ENCODE measurements at regions not wholly inside any gene's neighbourhood (a gene's known extent, or its start where the extent isn't known, plus 50 kb on each side); places are given as distances from the start of the nearest gene placed in this dataset.
"Not testable (repeated sequence)": the region's sequence is repeated elsewhere in the genome, so short reads cannot be mapped to it uniquely, and the experiment has no call there.

GRCh38 chr20:29447517-29448484 lies 1809.7 kb upstream of the DEFB115 start:
- H3K4me3 ChIP-seq (replicated peaks in 1 of 3; ENCODE audit: low read depth in 2 of 3, low read length in 3 of 3); H4K20me1 ChIP-seq (ENCODE audit: insufficient read depth, low read length); H3K4me3 Mint-ChIP-seq; H3K9ac ChIP-seq (ENCODE audit: insufficient read depth, low read length, poor library complexity, severe bottlenecking); intact Hi-C loops (cut with micrococcal nuclease); H2AFZ ChIP-seq (ENCODE audit: insufficient read depth, low read depth, low read length, poor library complexity, severe bottlenecking); H3K4me1 ChIP-seq (ENCODE audit: control insufficient read depth in 1 of 2, insufficient read depth in 2 of 2, low read length in 2 of 2); H3K4me2 ChIP-seq (replicated peaks; ENCODE audit: extremely low read depth, low read length, poor library complexity, severe bottlenecking); H3K79me2 ChIP-seq (ENCODE audit: insufficient read depth, low read length); H3K36me3 ChIP-seq (replicated peaks in 1 of 2; ENCODE audit: control insufficient read depth in 1 of 2, insufficient read depth in 2 of 2, low read length in 2 of 2); H3K4me1 Mint-ChIP-seq; H3K36me3 Mint-ChIP-seq; H3K27ac Mint-ChIP-seq; DNase-seq; H3K27me3 ChIP-seq (ENCODE audit: control insufficient read depth in 2 of 2, insufficient read depth in 2 of 2, low read length in 2 of 2); H3K27ac ChIP-seq (ENCODE audit: low read depth in 1 of 2, low read length in 2 of 2): not testable (repeated sequence)
- Mint-ChIP-seq H3K9me3 (peaks cover 0 to 26% (median 18%) of the 10 kb centered on the region in 7 donors), H3K27me3 (ENCODE audit: low read depth in 3 of 3) (peaks cover 6 to 17% (median 7%) of the 10 kb centered on the region in 3 donors)
- WGBS (ENCODE audit: insufficient coverage) = 50% methylated on average over 36 of the region's 52 CpGs
- peaks cover 10 to 18% of the 10 kb centered on the region in 2 donors for H3K9me3 ChIP-seq (replicated peaks in 1 of 2; ENCODE audit: control insufficient read depth in 1 of 2, insufficient read depth in 1 of 2, low read length in 2 of 2)

- Histone ChIP-seq H3K79me2 (ENCODE audit: insufficient read depth, low read length) (no peaks in the 10 kb centered on the region), H2AFZ (ENCODE audit: insufficient read depth, low read depth, low read length, poor library complexity, severe bottlenecking) (no peak overlapping the region), H3K27ac (ENCODE audit: low read depth in 1 of 2, low read length in 2 of 2) (no peak overlapping the region), H3K9me3 (replicated peaks in 1 of 2; ENCODE audit: control insufficient read depth in 1 of 2, insufficient read depth in 1 of 2, low read length in 2 of 2) (peaks cover 10 to 18% of the 10 kb centered on the region in 2 donors), H3K4me3 (replicated peaks in 1 of 3; ENCODE audit: low read depth in 2 of 3, low read length in 3 of 3) (no peak overlapping the region), H3K4me2 (replicated peaks; ENCODE audit: extremely low read depth, low read length, poor library complexity, severe bottlenecking) (no peak overlapping the region), H3K27me3 (ENCODE audit: control insufficient read depth in 2 of 2, insufficient read depth in 2 of 2, low read length in 2 of 2) (peaks cover 0 to 4% of the 10 kb centered on the region in 2 donors), H3K9ac (ENCODE audit: insufficient read depth, low read length, poor library complexity, severe bottlenecking) (no peak overlapping the region), H3K36me3 (replicated peaks in 1 of 2; ENCODE audit: control insufficient read depth in 1 of 2, insufficient read depth in 2 of 2, low read length in 2 of 2) (no peaks in the 10 kb centered on the region), H4K20me1 (ENCODE audit: insufficient read depth, low read length) (no peaks in the 10 kb centered on the region), H3K4me1 (ENCODE audit: control insufficient read depth in 1 of 2, insufficient read depth in 2 of 2, low read length in 2 of 2) (no peaks in the 10 kb centered on the region)
- no peak overlapping the region for H3K27ac Mint-ChIP-seq
- H3K4me3 Mint-ChIP-seq = no peak overlapping the region
- H3K27me3 Mint-ChIP-seq (ENCODE audit: low read depth in 3 of 3) = peaks cover 6 to 17% (median 7%) of the 10 kb centered on the region in 3 donors
- H3K9me3 Mint-ChIP-seq = peaks cover 0 to 26% (median 19%) of the 10 kb centered on the region in 7 donors
- WGBS (ENCODE audit: insufficient coverage) = 87% methylated on average over 22 of the region's 23 CpGs
- intact Hi-C loops (cut with micrococcal nuclease) = no loop called here
- no peaks in the 10 kb centered on the region for H3K36me3 Mint-ChIP-seq
- no peak for DNase-seq
- no peak for TF ChIP-seq CTCF (IDR thresholded peaks at IDR 0.05)
- H3K4me1 Mint-ChIP-seq = peaks cover 2% of the 10 kb centered on the region
Measured at GRCh38 chr20:29448806-29449470, 1808.5 kb upstream of the DEFB115 start.
